ENCODE measurements at regions not wholly inside any gene's neighbourhood (a gene's known extent, or its start where the extent isn't known, plus 50 kb on each side); places are given as distances from the start of the nearest gene placed in this dataset.

- DNase-seq (ENCODE audit: low read depth), result no peak
Observed at GRCh38 chr3:55183201-55183600, 255.3 kb upstream of the LRTM1 start.

DNA sequence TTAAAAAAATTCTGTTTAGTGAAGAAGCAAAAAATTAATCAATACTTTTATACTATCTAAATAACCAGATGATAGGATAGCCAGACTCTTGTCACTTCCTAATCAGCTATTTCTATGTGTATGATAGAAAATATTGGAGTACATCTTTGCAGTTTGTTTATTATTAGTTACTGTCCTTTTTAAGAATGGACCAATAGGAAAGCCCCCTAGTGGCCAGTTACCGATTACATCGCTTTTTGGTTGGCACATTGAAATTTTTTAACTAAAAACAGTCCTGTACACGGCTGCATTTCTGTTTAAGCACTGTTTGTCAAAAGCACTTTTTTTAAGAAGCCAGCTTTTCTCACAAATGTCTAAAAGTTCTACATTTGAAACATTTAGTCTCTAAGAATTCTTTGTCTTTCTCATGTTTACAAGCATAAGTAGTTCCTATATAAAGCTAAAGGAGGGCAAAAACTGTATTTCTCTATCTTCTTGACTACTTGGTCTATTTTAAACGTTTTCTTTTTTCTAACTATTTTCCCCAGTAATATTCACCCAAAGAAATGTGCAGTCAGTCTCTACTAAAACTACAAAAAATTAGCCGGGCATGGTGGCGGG, 253.2 kb upstream of the LRTM1 start:
- peak; percentile 56 for DNase-seq (ENCODE audit: low read depth)

DNA sequence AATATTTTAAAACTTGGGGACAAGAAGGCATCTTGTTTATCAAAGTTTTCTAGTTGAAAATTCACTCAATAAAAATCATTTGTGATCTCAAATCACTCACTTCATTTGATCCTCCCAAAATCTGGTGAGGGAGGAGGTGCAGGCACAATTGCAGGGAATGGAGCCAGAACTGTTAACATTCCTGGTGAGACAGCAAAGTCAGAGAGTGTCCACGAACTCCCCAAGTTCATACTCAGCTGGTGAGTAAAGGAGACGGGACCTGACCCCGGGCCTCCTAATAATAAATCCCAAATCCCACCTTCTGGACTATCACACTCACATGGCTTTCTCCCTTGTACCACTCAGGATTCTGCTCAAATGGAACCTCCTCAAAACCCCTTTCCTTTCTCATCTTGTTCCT, 252.3 kb upstream of the LRTM1 start:
- DNase-seq (ENCODE audit: low read depth), result no peak

DNA sequence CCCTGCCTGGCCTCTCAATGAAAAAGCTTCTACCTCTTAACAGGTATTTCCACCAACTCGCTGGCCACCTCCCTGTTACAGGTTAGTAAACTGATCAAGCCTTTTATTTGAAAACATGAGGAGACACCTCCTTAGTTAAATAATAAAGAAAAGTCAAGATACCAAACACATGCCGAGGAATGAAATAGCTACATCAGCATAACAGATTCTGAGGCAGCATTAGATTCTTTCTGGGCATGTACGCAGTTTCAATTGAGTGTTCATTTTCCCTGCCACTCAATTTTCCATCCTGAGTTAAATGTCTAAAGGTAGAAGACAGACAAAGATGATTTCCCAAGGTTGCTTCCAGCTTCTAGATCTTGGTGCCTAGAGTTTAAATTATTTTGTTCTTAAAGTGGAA, 250.5 kb upstream of the LRTM1 start:
- no peak for DNase-seq (ENCODE audit: low read depth)

- DNase-seq (ENCODE audit: low read depth), result no peak
Observed at GRCh38 chr3:55177749-55178148, 249.9 kb upstream of the LRTM1 start.

DNA sequence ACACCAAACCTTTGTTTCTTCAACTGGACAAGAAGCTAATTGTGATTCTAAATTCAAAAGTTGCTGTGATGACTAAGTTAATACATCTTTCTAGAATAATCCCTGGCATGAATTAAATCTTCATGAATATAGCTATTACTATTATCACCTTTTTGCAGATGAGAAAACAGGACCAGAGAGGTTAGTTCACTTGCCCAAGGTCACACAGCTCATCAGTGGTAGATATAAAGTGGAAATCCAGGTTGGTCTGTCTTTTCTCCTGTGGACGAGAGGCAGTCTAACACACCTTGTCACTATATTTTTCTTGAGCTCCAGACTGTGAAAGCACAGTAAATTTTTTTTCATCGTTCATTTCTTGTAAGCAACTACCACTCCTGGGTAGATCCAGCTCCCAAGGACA, 247.6 kb upstream of the LRTM1 start:
- DNase-seq (ENCODE audit: low read depth), result no peak

- DNase-seq (ENCODE audit: low read depth), result no peak
Observed at GRCh38 chr3:55174747-55175146, 246.9 kb upstream of the LRTM1 start.

DNA sequence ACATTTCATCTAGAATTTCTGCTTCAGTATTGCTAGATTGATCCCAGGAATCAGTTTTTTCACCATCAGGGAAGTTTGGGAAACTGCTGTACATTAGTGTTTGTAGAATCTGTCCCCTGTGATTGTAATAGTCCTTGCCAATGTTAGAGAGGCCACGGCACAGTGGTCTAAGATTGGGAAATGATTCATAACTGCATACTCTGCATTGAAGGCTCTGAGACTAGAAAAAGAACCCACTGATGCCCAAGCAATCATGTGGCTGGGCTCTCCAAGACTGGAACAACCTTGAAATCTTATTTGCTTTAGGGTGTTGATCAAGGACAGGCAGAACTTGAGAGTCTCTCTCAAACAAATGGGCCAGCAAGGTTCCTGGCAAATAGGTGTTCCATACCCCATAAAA, 245.6 kb upstream of the LRTM1 start:
- DNase-seq (ENCODE audit: low read depth), result peak; percentile 62

DNA sequence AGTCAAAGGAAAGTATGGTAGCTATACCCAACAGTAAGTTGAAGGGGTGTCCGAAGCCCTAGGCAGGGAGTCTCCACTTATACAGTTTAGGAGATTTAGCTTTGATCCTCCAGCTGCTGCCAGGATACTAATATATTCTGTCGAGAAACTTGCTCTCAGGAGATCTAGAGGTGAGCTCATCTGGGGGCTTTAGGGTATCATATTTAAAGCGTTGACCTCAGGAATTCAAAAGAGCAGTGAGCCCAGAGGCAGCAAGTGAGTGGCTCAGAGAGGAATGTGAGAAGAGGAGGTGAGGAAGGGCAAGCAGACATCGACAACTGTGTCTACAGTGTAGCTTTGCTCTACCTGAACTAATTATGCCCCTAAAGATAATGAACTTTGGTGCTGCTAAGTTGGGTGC, 245.1 kb upstream of the LRTM1 start:
- DNase-seq (ENCODE audit: low read depth), result peak; percentile 56

DNA sequence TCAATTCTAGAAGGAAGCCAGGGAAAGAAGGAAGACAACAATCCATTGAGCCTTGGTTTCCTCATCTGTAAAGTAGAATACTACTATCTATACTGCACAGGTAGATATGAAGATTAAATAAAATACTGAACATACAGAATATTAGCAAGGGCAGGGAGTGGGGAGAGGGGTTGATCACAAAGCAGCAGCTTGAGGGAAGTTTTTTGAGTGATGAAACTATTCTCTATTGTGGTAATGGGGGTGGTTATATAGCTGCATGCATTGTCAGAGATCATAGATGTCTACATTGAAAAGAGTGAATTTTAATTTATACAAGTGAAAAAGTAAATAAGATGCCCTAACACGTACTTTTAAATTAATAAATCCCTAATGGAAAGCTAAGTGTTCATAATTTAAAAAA, 242.6 kb upstream of the LRTM1 start:
- DNase-seq (ENCODE audit: low read depth), result no peak

DNA sequence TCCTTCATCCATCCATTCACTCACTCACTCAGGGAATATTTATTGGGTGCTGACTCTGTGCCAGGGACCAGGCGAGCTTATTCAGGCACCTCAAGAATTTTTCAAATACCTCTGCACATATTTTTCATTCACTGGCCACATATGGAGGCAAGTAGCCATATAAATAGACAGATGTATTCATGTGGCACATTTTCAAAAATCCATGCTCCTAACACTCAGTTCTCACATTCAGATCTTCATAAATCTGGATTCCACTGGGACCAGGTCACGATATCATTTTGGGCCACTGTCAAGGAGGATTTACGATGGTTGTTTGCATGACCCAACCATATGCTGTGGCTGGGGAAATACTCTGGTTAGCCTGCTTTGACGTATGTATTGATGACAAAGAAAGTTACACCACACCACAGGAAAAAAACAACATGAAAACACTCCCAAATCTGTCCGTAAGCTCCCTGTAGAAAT, 241.8 kb upstream of the LRTM1 start:
- peak; percentile 88 for DNase-seq (ENCODE audit: low read depth)

GRCh38 chr3:55169161-55169560, 241.3 kb upstream of the LRTM1 start:
- DNase-seq (ENCODE audit: low read depth), result no peak

DNA sequence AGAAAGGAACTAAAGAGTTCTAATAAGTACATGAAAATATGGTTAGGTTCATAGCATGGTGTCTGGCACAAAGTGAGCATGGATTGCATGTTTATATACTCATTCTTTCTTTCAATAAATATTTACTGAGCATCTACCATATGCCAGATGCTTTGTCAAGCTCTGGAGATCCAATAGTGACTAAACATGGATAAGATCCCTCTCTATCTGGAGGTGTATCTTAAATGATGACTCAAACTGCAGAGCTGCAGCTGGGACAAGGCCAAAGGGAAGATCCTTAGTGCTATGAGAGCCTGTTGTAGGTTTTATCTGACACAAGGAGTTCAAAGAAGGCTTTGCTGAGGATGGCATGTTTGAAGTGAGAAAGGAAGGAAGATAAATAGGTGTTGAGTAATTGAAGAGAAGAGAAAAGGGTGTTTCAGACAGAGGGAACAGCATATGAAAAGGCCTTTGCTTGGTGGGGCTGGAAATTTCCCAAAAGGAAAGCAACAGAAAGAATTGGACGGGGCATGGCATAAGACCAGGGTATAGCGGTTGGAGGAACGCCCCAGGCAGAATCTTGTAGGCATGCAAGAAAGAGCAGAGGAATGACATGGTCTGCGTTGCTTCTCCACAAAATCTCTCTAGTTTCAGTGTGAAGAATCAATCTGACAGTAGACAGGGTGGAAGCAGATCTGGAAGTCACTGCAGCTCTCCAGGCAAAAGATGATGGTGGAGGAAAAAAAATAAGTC, 239.9 kb upstream of the LRTM1 start:
- DNase-seq (ENCODE audit: low read depth), result no peak

DNA sequence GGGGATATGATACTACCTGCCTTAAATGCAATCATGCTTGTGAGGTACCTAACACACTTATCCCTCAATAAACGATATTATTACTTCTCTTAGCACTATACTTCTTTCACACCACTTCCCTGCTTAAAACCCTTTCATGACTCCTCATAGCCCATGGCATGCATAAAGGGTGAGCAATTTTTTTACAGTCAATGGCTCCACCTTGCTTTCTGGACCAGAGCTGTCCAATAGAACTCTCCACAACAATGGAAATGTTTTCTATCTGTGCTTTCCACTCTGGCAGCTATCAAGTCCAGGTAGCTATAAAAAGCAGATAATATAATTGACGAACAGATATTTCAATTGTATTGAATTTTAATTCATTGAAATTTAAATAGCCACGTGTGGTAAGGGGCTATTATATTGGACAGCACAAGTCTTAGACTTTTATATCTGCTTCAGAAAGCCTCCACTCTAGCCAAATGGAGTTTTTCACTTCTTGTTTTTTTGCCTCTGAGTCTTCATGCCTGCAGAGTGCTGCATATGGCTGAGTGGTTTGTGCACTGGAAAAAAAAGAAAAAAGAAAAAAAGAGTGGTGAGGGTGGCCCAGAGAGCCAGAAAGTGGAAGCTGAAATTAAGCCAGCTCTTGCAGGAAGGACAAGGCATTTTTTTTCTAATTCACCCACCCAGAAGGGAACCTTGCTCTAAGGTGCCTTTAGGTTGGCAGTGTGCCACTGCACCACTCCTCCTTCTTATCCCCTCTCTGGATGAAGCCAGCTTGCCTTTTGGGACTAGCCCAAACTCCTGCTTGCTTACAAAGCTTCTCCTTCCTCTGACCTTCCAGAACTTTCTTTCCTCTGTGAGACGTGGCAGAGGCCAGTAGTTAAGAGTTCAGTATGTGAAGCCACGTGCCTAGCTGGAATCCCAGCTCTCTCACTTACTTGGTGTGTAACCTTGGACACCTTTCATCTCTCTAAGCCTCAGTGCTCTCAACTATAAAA, 239.0 kb upstream of the LRTM1 start:
- DNase-seq (ENCODE audit: low read depth), result no peak

GRCh38 chr3:55165704-55166405, 238.0 kb upstream of the LRTM1 start:
- no peak for DNase-seq (ENCODE audit: low read depth)

DNA sequence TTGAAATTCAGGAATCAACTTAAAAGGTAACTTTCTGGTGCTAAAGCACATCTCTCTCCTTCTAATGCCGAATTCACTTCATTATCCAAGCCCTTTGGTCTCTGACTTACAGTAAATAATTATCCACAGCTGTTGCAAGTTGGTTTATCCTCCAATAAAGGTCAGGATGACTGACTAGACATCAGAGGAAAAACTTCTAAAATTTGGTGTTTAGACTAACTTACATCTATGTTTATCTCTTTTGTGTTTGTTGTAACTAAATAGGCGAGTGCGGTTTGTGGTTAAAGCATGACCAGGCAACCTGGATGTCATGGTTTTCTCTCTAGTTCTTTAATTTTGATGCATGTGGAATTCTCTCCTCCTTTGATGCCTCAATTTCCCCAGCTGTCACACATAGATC, 237.4 kb upstream of the LRTM1 start:
- DNase-seq (ENCODE audit: low read depth), result peak; percentile 55

DNA sequence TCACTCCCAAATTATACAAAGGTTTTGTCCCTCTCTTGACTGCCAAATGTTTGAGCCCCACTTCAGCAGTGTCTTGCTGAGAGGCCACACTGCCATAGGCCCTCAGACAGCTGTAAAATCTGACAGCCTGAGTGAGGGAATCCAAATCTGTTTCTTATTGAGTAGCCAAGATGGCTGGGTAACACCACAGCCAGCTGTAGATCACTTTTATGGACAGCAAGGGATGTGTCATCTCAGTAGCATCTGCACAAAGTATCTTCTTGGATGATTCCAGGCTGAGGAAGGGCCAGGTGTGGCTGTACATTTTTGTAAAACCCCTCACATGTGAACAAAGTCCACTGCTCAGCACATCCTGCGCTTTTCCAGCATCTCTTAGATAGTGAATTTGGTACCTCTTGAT, 237.0 kb upstream of the LRTM1 start:
- peak; percentile 72 for DNase-seq (ENCODE audit: low read depth)

DNA sequence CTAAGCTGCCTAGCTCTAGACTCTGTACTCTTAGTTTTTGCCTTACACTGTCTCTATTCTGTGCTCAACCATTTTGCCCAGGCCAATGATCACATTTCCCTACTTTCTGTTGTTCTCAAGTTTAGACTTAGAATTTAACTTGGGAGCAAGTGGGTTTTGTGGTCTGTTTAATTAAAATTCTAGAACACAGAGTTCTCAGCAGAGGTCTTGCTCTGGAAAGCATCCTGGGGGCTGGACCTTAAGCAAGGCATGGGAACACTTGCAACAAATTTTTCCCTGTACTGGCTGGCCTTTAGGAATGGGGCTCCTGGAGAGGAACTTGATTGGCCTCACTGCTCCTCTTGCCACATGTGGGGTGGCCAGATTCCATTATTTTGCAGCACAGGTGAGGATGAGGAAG, 236.3 kb upstream of the LRTM1 start:
- DNase-seq (ENCODE audit: low read depth), result no peak

GRCh38 chr3:55163421-55163820, 235.6 kb upstream of the LRTM1 start:
- DNase-seq (ENCODE audit: low read depth), result peak; percentile 79

- DNase-seq (ENCODE audit: low read depth), result peak; percentile 89
Observed at GRCh38 chr3:55162031-55162795, 234.4 kb upstream of the LRTM1 start.

DNA sequence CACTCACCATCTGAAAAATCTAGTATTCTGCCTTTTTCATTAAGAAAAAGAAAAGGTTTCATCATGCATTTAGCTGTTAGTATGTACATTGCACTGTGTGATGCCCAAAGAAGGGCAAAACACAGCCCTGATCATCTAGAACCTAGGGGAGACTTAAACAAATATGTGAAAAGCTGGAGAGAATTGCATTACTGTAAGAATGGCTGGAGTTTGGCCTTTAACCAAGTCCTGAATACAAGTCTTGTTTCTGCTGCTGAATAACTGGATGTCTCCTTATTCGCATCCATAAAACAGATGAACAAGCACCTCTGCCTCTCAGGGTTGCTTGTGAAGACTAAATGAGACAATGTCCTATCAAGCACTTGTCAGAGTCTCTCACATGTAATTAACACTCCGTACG, 233.4 kb upstream of the LRTM1 start:
- DNase-seq (ENCODE audit: low read depth), result no peak

Data from myocyte (in vitro differentiated cells).